ENCODE measurements at regions not wholly inside any gene's neighbourhood (a gene's known extent, or its start where the extent isn't known, plus 50 kb on each side); places are given as distances from the start of the nearest gene placed in this dataset.

DNA sequence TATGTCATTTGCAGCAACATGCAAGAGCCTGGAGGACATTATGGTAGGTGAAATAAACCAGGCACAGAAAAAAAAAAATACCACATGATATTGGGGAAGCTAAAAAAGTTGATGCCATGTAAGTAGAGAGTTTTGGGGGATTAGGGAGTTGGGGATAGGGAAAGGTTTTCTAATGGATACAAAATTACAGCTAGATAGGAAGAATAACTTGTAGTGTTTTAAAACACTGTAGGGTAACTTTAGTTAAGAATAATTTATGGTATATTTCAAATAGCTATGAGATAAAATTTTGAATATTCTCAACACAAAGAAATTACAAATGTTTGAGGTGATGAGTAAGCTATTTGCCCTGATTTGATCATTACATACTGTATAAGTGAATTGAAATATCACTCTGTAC is 1456.7 kb upstream of the MIR17HG start:
- DNase-seq (ENCODE audit: low read depth): no peak

DNA sequence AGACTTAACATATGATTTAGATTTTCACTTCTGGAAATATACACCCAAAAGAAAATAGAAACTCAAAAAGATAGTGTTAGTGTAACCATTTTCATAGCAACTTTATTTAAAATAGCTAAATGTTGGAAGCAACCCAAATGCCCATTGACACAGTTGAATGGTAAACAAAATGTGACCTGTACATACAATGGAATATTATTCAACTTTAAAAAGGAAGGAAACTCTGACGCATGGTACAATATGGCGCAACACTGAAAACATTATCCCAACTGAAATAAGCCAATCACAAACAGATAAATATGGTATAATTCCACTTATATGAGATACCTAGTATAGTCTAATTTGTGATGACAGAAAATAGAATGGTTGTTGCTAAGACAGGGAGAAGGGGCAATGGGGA is 1456.1 kb upstream of the MIR17HG start:
- no peak for DNase-seq (ENCODE audit: low read depth)

DNA sequence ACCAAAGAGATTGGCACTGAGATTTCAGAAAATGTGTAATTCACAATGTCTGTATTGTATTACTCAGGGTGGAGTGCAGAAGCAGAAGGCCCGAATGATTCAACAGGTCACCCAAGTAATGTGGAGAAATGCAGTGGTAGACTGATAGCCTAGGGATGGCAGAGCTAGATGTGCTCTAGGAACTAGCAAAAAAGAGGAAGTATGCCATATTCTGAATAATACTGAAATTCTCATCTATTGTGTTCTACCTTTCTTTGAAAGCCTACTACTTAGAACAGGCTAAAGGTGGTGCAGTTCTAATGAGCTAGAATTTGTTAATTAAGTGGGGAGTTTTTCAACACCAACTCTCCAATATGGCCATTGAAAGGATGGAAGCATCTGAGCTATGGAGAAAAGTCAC is 1449.8 kb upstream of the MIR17HG start:
- no peak for DNase-seq (ENCODE audit: low read depth)

DNA sequence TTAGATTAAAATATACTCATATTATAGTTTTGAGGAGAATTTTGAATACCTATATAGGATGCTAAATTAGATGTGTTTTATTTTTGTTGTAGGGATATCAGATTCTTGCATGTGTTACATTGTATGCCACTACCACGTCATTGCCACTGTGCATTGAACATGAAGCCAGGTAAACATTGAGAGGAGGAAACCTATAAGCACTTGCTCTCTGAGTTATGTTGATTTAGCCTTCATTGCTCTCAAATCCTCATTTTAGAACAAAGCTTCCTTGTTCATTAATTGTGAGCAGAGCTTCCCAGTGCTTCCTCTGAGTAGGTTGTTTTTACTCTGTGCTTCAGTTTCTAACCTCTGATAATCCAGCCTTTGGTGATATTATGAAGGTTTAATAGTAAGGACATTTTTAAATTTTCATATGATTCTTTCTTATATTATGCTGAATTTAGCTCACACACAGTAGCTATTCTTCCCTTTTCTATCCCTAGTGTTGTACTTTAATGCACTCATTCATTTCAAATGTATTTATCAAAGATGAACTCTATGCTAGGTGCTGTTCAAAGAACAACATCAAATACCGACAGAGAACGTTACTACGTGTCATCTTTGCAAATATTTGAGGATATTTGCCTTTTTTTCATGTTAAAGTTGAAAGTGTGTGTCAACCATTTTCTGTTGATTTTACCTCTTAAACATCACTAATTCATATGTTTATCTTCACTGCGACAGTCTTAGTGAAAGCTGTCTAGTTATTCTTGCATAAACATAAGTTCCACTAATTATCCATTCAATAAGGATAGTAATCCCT is 1448.0 kb upstream of the MIR17HG start:
- no peak for DNase-seq (ENCODE audit: low read depth)

DNA sequence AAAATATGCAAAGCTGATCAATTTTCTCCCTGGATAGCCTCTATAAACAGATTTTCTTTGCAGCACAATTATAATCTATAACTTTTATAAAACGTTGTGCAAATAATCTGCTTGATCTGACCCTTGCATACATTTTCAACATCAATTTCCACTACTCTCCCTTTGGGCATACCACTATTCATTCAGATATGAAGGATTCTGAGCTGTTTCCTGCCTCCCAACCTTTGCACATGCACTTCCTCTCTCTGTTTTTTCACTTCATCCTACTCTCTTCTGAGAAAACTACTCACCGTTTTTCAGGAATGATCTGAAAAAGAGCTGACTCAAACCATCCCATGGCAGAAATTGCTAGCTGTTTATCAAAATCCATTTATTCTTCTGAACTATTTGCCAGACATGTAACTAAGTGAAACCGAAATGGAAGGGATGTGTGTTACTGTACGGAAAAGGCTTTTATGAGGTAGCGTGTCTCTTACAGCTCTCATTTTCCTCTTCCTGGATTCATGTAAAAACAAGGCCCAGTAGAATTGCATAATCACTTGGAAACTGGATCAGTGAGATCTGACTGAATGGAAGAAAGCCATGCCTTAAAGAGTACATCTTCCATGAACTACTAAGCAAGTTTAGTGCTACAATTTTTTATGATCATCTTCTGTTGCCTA is 1447.3 kb upstream of the MIR17HG start:
- no peak for DNase-seq (ENCODE audit: low read depth)

DNA sequence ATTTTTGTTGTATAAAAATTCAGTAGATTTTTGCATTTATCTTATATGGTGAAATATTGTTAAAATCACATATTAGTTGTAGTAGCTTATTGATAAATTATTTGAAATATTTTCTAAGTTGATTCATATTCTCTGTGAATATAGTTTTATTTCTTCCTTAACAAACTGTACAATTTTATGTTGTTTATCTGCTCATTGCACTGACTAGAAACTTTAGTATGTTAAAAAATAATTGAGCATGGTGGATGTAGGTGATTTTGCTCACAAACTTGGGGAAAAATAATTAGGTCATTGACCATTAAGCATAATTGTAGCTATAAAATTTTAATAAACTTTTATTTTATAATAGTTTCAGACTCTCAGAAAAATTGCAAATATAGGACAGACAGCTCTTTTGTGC is 1445.3 kb upstream of the MIR17HG start:
- DNase-seq (ENCODE audit: low read depth): no peak

DNA sequence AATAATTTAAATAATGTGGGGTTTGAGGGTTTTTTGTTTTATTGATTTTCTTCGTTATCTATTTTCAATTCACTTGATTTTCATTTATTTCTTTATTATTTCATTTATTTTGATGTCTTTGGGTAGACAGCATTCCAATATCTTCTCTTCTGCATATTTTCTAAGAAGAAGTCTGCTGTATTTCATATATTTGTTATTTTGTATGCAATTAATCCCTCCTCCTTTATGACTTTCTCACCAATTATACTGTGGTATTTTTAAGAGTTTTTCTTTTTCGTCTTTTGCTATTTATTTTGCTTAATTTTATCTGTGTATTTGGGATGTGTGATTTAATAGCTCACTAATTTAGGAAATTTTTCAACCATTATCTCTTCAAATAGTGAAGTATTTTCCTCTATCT is 1444.4 kb upstream of the MIR17HG start:
- DNase-seq (ENCODE audit: low read depth): no peak

DNA sequence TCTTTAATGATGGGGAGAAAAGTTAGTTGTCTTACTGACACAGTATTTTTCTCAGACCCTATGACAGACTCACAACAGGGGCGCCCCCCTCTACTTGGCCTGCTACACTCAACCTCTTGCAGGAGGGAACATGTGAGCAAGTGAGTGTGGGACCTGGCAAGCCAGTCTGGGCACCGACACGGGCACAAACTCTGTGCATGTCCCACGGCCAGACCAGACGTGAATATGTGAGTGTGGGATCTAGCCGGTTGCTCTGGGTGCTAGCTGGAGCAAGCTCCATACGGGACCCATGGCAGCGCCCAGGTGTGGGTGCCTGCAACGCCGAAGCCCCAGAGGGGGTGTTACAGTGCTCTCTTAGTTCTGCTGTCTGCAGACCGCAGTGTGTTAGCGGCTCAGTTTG is 1437.3 kb upstream of the MIR17HG start:
- no peak for DNase-seq (ENCODE audit: low read depth)

DNA sequence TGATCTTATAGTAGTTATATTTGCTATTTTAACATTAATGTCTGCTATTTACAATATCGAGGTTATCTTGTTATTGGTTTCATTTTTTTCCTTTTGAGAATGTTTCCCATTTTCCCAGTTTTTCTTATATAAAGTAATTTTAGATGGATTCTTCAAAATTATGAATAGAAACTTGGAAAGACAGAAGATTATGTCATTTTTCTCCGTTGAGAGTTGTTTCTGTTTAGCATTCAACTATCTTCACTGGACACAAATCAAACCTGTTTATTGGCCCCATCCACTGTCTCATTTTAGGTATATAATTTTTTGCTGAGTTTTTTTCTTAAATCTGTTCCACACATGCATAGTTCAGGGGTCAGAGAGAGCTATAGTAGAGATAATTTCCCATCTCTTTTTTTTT is 1430.9 kb upstream of the MIR17HG start:
- DNase-seq (ENCODE audit: low read depth): no peak

DNA sequence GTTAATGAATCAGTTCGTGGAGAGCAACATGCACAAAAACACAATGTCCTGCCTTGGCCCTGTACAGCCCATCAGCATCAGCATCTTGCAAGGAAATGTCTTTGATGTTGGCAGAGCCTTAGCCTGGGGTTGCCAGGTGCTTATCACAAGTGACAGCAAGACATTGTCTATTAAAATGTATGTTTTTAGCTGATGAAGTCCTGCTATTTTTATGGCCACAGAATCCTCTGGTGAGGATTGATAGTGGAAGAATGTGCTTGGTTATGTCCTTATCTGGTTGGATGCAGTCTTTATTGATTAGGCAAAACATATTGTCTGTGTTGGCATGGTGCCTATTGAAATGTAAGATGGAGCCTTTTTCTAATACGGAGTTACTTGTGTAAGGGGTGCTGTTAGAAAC is 1427.0 kb upstream of the MIR17HG start:
- no peak for DNase-seq (ENCODE audit: low read depth)

DNA sequence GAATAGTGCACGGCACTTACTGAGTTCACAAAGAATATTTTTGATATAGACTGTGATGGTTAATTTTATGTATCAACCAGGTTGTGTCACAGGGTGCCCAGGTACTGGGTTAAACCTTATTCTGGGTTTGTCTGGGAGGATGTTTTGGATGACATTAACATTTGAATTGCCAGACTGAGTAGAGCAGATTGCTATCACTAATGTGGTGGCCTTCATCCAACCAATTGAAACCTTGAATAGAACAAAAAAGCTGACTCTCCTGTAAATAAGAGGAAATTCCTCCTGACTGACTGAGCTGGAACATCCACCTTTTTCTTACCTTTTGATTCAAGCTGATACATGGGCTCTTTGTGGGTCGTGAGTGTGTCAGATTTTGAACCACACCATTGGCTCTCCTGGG is 1424.4 kb upstream of the MIR17HG start:
- no peak for DNase-seq (ENCODE audit: low read depth)

DNA sequence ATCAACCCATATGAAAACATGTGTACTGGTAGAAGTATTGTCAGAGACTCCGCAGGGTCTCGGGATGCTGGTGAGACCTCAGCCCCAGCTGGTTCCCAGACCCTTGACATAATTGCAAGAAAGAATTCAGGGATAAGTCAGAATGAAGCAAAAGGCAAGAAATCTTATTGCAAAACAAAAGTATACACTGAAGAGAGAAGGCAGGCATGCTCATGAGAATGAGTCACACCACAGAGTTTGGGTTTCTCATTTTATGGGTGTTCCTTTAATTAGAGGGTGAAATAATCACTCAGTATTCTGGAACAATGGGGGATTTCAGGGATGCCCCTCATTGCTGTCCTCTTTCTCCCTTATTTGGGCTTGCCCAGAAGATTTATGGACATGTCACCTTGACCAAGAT is 1423.8 kb upstream of the MIR17HG start:
- peak; percentile 57 for DNase-seq (ENCODE audit: low read depth)

DNA sequence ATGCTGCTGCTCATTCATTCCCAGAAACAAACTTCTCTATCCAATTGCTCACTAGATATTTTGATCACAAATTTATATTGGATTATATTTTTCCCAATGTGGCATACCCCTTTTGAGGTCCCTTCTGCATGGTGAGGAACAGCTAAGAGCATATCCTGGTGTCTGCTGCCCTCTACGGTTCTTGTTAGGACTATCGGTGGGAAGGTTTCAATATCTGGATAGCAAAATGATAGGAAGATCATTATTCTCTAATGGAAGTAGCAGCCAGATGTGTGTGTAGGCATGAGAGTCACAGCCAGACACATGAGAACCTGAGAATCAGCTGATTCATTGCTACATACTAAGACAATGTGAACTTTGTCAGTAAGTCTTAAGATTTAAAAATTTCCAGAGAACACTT is 1422.4 kb upstream of the MIR17HG start:
- DNase-seq (ENCODE audit: low read depth): peak; percentile 40

DNA sequence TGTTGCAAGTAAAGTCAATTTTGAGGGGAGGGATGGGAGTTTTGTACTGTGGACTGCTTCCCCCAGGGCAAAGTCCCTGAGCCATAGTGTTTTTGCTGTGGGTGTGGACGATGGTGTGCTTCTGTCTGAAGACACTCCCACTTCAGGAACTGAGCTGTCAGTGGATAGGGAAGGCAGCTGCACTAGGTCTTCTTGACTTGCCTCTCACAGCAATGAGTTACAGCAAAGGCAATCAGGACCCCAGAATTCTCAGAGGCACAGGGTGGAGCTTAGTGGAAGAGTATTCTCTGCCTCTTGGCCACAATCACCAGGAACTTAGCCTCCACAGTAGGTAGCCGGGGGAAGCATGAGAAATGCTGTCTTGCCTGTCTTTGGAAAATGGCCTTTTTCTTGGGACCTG is 1416.6 kb upstream of the MIR17HG start:
- DNase-seq (ENCODE audit: low read depth): peak; percentile 14

DNA sequence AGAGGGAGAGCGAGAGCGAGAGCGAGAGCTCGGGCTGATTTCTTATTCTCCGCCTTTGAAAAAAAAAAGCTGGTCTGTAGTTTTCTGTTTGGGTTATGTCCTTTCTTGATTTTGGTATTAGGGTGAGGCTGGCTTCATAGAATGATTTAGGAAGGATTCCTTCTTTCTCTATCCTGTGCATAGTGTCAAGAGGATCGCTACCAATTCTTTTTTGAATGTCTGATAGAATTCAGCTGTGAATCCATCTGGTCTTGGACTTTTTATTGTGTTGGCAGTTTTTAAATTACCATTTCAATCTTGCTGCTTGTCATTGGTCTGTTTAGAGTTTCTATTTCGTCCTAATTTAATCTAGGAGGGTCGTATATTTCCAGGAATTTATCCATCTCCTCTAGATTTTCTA is 1414.6 kb upstream of the MIR17HG start:
- DNase-seq (ENCODE audit: low read depth): no peak

DNA sequence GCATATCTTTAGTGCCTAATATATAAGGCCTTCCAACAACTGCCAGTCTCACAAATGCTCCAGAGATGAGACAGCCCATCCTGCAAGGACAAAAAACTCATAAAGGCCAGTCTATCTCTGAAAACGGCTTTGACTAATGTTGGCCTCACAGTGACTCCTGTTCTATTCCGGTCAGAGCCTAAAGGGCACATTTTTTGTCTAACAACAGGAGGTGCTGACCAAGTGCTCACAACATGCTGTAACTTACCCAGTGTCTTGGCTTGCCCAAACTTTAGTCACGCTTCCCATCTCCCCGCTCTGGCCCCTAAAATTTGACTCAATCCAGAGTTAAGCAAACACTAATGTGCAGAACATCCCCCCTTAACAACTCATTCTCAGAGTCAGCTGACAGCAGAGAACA is 1411.2 kb upstream of the MIR17HG start:
- no peak for DNase-seq (ENCODE audit: low read depth)

DNA sequence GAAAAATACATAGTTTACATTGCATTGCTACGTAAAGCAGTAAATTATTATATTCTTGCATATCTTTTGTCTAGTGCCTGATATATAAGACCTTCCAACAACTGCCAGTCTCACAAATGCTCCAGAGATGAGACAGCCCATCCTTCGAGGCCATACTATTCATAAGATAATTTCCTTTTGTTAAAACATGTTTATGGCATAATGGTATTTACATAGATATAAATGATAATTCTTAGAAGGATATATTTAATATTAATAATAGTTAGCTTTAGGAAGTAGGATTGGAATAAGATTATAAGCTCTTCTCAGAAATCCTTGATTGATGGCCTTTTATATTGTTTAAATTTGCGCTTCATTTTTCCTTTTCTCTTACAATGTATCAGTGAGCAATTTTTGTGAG is 1410.1 kb upstream of the MIR17HG start:
- DNase-seq (ENCODE audit: low read depth): no peak

DNA sequence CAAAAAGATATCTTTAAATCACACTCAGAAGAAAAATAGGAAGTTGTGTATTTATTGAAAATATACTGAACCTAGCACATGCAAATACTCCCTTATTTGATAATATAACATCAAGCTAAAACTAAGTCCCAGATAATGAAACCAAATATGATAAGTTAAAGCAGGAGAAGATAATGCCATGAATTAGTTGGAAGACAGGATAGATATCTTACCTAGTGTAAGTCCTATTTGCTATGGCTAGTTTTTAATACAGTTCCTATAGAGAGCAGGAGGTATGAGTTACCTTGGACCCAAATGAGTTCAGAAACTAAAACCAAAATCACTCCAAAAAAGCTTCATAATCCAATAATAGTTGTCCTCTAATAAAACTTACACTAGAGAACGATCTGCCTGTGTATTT is 1407.1 kb upstream of the MIR17HG start:
- no peak for DNase-seq (ENCODE audit: low read depth)

DNA sequence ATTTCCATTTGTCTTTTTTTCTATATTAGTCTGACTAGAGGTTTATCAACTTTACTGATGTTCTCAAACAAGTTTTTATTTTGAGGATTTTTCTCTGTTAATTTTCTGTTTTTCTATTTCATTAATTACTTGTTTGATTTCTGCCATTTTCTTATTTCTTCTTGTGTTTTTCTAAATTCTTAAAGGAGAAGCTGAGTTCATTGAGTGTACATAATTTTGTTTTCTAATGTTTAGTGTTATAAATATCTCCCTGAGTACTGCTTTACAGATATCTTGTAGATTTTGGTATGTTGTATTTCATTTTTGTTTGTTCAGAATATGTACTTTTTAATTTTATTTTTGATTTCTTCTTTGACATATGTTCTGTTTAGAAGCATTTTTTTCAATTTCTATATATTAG is 1404.3 kb upstream of the MIR17HG start:
- DNase-seq (ENCODE audit: low read depth): no peak

DNA sequence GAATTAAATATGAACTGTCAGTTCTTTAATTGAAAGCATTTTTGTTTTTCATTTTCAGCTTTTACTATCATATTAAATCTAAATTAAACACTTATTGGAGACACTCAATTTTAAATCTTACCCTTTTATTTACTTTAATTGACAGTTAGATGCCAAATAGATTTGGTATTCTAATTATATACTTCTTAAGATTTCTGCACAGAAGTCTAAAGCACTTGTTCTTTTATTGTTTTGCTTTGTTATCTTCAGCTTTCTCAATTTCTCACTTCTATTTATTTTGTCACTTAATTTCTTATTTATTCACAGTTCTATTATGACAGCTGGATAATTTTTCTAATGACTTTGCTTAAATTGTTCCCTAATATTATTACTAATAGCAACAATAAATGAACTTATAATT is 1397.3 kb upstream of the MIR17HG start:
- DNase-seq (ENCODE audit: low read depth): no peak

DNA sequence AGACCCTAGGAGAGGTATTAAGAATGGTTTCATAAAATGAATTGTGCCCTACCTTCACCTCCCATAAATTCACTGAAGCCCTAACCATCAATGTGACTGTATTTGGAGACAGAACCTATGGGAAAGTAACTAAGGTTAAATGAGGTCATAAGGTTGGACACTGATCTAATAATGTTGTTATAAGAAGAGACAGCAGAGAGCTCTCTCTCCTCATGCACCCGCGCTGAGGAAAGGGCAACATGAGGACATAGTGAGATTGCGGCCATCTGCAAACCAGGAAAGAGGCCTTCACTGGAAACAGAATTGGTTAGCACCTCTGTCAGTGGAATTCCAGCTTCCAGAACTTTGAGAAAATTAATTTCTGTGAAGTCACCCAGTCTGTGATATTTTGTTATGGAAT is 1396.1 kb upstream of the MIR17HG start:
- DNase-seq (ENCODE audit: low read depth): no peak

DNA sequence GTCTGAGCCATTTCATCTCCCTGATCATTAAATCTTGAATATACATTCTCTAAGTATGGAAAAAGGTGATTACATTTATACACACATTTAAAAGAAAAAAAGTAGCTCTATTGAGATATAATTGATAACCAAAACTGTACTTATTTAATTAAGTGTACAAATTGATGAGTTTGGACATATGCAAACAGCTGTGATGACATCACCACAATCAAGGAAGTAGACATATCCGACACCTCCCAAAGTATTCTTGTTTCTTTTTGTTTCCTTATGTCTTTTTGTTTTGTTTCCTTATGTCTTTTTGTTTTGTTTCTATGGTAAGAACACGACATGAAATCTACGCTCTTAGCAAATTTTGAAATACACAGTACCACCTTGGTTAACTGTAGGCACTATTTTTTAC is 1393.9 kb upstream of the MIR17HG start:
- DNase-seq (ENCODE audit: low read depth): no peak

DNA sequence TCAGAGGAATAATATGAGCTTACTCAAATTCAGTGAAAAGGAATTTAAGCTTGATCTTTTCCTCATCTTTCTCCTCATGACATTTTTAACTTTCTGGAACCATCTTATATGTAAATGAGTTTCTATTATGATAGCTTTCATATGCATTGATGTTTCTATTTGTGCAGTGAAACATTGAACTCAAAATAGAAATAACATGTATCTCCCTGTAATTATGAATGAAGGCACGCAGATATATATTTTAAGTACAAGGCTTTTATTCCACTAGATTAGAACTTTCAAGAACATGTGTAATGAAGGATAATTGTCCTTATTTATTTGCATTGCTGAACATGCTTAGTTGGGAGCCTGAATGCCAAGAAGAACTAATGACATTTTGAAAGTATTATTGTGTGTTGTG is 1391.7 kb upstream of the MIR17HG start:
- DNase-seq (ENCODE audit: low read depth): no peak

DNA sequence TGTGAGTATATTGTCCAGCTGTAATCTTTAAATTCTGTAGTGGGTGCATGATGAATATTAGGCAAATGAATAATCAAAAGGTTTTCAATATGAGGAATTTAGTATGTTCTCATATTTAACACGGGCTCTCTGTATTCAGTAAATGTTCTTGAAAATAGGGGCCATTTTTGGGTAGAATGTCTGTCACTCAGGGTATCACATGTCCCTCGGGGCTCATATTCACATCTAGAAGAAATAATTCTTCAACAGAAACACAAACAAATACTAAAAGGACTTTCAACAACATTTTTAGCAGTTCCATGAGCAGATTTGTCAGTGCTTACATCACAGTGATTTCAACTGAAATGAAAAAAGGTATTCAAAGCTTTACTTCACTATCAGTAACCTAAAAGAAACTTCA is 1388.4 kb upstream of the MIR17HG start:
- no peak for DNase-seq (ENCODE audit: low read depth)

Data from renal cortical epithelial cell (primary cell).